Activated CD4-positive, alpha-beta memory T cell treated with anti-CD3 and anti-CD28 coated beads for 36 hours (primary cell): ENCODE measurements at regions not wholly inside any gene's neighbourhood (a gene's known extent, or its start where the extent isn't known, plus 50 kb on each side); places are given as distances from the start of the nearest gene placed in this dataset.

ENCODE experiments used
- CTCF ChIA-PET: fragments of 350-600 bp; sonication (Branson Sonifier 250); formaldehyde crosslinking; loops from one replicate; lab custom pipeline; 2021; ENCODE audit warnings: antibody characterized with exemption, inconsistent platforms; lab: Charles Lee
- POLR2A ChIA-PET: fragments of 350-600 bp; sonication (Branson Sonifier 250); formaldehyde crosslinking; loops from one replicate; lab custom pipeline; 2021; ENCODE audit warnings: antibody characterized with exemption; lab: Charles Lee
- DNase-seq: peaks from one replicate; pipeline ENCODE4 v3.0.0-alpha.2; 2020
- H3K27ac Mint-ChIP-seq: one replicate; pipeline ENCODE4 v1.8.0; 2021; ENCODE audit warnings: mixed read lengths
- H3K27me3 Mint-ChIP-seq: one replicate; pipeline ENCODE4 v1.8.0; 2021; ENCODE audit warnings: mixed read lengths
- H3K36me3 Mint-ChIP-seq: one replicate; pipeline ENCODE4 v1.8.0; 2021; ENCODE audit warnings: mixed read lengths
- H3K4me1 Mint-ChIP-seq: one replicate; pipeline ENCODE4 v1.8.0; 2021; ENCODE audit warnings: low read depth, mixed read lengths
- H3K4me3 Mint-ChIP-seq: one replicate; pipeline ENCODE4 v1.8.0; 2021; ENCODE audit warnings: mild to moderate bottlenecking, mixed read lengths
- H3K9me3 Mint-ChIP-seq: one replicate; pipeline ENCODE4 v1.8.0; 2021; ENCODE audit warnings: mixed read lengths
- intact Hi-C: fragments of 100-400 bp; cut with micrococcal nuclease; formaldehyde crosslinking; loops from one replicate; pipeline ENCODE4 v1.15.1; 2023

DNA sequence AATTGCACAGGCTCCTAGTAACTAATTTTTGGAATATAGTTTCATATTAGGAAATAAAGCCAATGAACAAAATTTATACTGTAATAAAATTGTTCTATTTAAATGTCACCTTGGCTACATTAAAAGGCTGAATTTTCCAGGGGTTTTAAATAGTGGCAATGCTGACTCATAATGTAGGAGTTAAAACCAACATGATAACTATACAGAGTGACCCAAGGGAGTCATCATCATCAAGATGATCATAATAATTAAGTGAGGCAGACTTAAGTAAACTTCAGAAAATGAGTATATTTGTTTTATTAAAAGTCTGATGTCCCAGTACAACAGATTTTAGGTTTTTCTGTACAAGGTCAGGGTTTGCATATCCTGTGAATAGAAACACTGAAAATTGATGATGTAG, 183.4 kb downstream of the PLPPR4 start:
- no peak overlapping the region for H3K4me3 Mint-ChIP-seq
- ChIA-PET POLR2A (no interaction called here), CTCF (no interaction called here)
- H3K4me1 Mint-ChIP-seq, result no peaks in the 10 kb centered on the region
- DNase-seq, result no peak
- H3K27ac Mint-ChIP-seq, result no peak overlapping the region
- intact Hi-C loops, result no loop called here
- H3K36me3 Mint-ChIP-seq, result no peaks in the 10 kb centered on the region
- H3K27me3 Mint-ChIP-seq, result peaks cover 2% of the 10 kb centered on the region
- H3K9me3 Mint-ChIP-seq, result no peaks in the 10 kb centered on the region

DNA sequence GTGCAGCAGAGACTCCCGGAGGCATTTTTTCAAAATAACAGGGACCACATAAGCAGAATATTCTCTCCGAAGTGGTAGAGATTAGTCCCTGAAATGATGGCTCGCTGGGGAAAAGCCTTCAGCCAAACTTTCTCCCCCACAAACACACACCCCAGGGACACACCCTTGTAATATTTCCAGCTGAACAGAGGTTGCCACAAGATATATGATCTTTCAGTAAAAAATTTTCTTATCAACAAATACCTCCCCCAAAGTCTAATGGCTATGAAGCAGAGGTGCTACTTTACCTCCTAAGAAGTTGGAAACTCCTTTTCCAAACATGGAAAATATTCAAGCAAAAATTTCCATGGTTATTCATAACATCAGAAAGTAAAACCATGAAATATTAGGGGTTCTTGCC, 190.2 kb upstream of the PALMD start:
- Mint-ChIP-seq H3K27ac (no peak overlapping the region), H3K27me3 (no peaks in the 10 kb centered on the region), H3K9me3 (no peaks in the 10 kb centered on the region), H3K4me3 (no peak overlapping the region), H3K36me3 (no peaks in the 10 kb centered on the region), H3K4me1 (no peaks in the 10 kb centered on the region)
- CTCF ChIA-PET, result no interaction called here
- DNase-seq, result no peak
- intact Hi-C loops, result no loop called here
- POLR2A ChIA-PET, result no interaction called here

DNA sequence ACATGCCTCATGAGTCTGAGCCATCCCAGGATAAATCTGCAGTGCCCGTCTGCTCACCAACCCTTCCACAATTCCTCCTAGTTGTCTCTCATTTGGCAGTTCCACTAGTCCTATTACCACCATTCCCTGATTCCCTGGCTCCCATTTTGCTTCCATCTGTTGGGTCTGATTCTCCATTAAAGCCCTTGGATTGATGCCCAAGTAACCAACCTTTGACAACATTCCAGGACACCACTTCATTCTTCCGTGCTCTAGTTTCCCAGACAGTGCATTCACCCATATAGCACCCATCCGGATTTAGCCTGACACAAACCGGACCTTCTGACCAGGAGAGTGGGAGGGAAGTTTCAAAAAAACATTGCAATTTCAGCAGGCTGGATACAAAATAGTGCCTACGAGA, 189.4 kb upstream of the PALMD start:
- Mint-ChIP-seq H3K27ac (no peak overlapping the region), H3K9me3 (no peaks in the 10 kb centered on the region), H3K27me3 (no peaks in the 10 kb centered on the region), H3K4me3 (no peak overlapping the region), H3K4me1 (no peaks in the 10 kb centered on the region), H3K36me3 (no peaks in the 10 kb centered on the region)
- POLR2A ChIA-PET, result no interaction called here
- CTCF ChIA-PET, result no interaction called here
- no peak for DNase-seq
- intact Hi-C loops, result no loop called here

DNA sequence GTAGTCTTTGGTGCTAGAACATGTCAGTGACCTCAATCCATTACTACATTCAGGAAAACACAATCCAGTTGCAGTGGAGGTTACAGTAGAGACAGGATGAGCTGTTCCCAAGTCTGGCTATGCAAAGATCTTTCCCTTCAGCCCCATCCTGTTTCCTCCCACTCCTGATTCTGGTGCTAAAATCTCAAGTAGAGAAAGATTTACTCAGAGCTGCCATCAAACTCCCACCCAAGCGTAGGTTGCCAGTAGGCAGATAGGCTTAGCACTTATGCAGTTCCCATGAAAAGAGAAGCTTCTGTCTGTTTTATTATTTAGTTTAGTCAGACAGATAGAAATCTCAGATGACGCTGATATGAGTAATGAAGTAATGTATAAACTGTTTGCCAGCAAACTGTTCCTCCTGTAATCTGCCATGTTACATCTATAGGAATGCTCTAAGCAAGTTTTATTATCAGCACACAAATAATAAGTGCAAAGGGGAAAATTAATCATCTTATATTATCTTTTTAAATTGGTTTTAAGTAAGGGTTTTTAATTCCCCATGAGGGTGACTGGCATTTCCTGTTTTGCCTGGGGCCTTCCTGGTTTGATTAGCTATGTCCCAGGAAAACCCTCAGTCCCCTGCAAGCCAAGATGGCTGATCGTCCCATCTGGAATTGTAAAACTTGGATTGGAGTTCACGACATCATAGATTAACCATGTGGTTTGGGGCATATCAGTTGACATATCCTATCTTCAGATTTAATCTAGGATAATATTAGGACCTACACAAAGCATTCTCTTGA, 188.3 kb upstream of the PALMD start:
- H3K4me3 Mint-ChIP-seq, result no peak overlapping the region
- H3K9me3 Mint-ChIP-seq, result no peaks in the 10 kb centered on the region
- intact Hi-C loops, result no loop called here
- ChIA-PET CTCF (interaction anchor here (1.0 kb wide), 1 partner anchor 31 kb away, joined by 3 read pairs; no protein-coding TSS in a partner anchor), POLR2A (no interaction called here)
- no peak for DNase-seq
- H3K36me3 Mint-ChIP-seq, result no peaks in the 10 kb centered on the region
- no peaks in the 10 kb centered on the region for H3K4me1 Mint-ChIP-seq
- H3K27me3 Mint-ChIP-seq, result no peaks in the 10 kb centered on the region
- no peak overlapping the region for H3K27ac Mint-ChIP-seq

DNA sequence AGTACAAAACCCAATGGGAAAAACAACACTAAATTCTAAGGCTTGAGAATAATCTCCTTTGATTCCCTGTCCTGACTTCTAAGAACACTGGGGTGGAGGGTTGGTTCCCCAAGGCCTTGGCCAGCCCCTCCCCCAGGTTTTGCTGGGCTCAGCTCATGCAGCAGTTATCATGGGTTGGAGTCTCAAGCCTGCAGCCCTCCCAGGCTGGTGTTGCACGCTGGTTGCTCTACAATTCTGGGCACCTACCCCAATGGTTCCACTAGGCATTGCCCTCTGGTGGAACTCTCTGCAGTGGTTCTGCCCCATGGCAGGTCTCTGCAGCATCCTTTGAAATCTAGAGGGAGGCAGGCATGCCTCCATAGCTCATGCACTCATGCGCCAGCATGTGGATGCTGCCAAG, 184.4 kb upstream of the PALMD start:
- CTCF ChIA-PET, result no interaction called here
- intact Hi-C loops, result no loop called here
- no peak overlapping the region for H3K27ac Mint-ChIP-seq
- no peaks in the 10 kb centered on the region for H3K4me1 Mint-ChIP-seq
- no peak for DNase-seq
- no peaks in the 10 kb centered on the region for H3K9me3 Mint-ChIP-seq
- no peak overlapping the region for H3K4me3 Mint-ChIP-seq
- POLR2A ChIA-PET, result no interaction called here
- no peaks in the 10 kb centered on the region for H3K36me3 Mint-ChIP-seq
- H3K27me3 Mint-ChIP-seq, result no peaks in the 10 kb centered on the region

DNA sequence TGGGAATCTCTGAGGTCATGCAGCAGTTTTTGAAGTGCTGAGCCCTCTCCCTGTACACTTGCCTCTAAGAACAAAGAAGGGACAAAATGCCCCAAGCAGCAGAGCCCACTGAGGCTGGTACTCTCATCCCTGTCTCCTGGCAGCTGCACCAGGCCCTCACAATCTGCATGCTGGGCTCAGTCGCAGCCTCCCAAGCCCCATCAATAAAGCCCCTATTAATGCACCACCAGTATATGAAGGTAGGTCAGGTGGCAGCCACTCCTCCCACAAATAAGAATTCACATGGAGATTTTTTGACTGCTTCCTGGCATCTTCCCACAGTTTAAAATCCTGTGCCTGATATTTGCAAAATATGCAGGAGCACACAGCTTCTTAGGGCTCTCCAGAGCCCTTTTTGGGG, 181.2 kb upstream of the PALMD start:
- POLR2A ChIA-PET, result no interaction called here
- H3K27ac Mint-ChIP-seq, result no peak overlapping the region
- CTCF ChIA-PET, result interaction anchor here (0.7 kb wide), 1 partner anchor 15 kb away, joined by 3 read pairs; no protein-coding TSS in a partner anchor
- no peaks in the 10 kb centered on the region for H3K4me1 Mint-ChIP-seq
- H3K4me3 Mint-ChIP-seq, result no peak overlapping the region
- DNase-seq, result no peak
- intact Hi-C loops, result no loop called here
- H3K9me3 Mint-ChIP-seq, result no peaks in the 10 kb centered on the region
- no peaks in the 10 kb centered on the region for H3K36me3 Mint-ChIP-seq
- H3K27me3 Mint-ChIP-seq, result no peaks in the 10 kb centered on the region

DNA sequence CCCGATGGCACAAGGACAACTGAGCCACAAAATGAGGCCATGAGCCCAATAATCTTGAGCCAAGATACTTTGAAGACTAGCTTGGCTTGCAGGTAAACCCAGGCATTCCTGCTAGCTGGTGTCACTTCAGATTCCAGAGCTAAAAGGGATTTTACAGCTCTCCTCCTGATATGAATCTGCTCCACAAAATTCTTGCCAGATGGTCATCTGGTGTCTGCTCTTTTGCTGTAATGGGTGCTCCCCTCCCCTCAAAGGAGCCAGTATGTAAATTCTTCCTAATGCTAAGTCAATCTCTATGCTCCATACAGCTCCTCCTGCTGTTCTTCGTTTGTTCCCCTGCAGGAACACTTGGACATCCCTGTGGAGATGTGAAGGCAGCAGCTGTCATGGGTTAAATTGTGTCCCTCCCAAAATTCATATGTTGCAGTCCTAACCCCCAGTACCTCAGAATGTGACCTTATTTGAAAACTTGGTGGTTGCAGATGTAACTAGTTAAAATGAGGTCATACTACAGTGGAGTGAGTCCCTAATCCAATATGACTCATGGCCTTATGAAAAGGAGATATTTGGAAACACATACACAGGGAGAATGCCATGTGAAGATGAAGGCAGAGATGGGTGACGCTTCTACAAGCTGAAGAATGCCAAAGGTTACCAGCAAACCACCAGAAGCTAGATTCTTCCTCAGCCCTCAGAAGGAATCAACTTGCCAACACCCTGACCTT, 180.6 kb upstream of the PALMD start:
- DNase-seq, result no peak
- H3K27ac Mint-ChIP-seq, result no peak overlapping the region
- H3K36me3 Mint-ChIP-seq, result no peaks in the 10 kb centered on the region
- no peaks in the 10 kb centered on the region for H3K27me3 Mint-ChIP-seq
- CTCF ChIA-PET, result interaction anchor here (0.7 kb wide), 1 partner anchor 15 kb away, joined by 3 read pairs; no protein-coding TSS in a partner anchor
- no peaks in the 10 kb centered on the region for H3K9me3 Mint-ChIP-seq
- POLR2A ChIA-PET, result no interaction called here
- intact Hi-C loops, result no loop called here
- no peaks in the 10 kb centered on the region for H3K4me1 Mint-ChIP-seq
- H3K4me3 Mint-ChIP-seq, result no peak overlapping the region

DNA sequence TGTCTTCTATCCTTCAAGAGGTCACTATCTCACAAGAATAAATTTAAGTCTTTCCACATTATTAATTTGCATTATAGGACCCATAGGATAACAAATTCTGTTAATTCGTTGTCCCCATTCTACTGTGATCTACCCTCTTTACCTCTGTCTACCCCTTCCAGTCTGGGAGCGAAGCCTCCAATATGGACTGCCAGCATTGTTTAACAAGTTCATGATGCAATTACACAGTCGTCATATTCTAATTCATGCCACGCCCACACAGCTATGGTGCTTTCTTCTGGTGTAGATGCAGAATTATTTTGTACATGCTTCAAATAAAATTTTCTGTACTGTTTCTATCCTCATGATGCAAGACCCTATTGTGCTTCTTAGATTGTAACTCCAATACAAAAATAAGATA, 178.3 kb upstream of the PALMD start:
- CTCF ChIA-PET, result interaction anchor here (2.7 kb wide), 1 partner anchor 14 kb away, joined by 6 read pairs; no protein-coding TSS in a partner anchor

DNA sequence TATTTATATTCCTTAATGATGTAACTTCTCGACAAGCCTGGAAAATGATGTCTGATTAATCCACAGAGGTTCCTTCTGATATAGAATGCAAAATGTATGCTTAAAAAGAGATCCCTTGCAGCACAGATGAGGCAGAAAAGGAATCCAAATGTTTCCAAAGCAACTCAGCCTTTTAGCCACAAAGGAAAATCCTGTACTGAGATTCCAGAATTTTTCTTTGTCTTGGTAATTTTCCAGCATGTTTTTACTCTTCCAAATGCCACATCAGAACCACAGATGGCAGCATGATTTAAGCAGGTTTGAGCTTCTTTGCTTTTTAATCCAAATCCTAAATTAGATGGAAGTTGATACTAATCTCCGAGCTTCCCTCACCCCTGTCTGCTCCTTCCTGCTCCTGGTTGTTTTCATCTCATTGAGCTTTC, 176.4 kb upstream of the PALMD start:
- ChIA-PET POLR2A (no interaction called here), CTCF (interaction anchor here (1.0 to 2.7 kb wide), 2 partner anchors 11 to 12 kb away, joined by 3 to 6 read pairs; no protein-coding TSS in a partner anchor)
- H3K4me3 Mint-ChIP-seq, result no peak overlapping the region

More for the DNA sequence above, 178.3 kb upstream of the PALMD start:
- Mint-ChIP-seq H3K9me3 (no peaks in the 10 kb centered on the region), H3K4me1 (no peaks in the 10 kb centered on the region), H3K36me3 (no peaks in the 10 kb centered on the region), H3K27me3 (no peaks in the 10 kb centered on the region), H3K4me3 (no peak overlapping the region), H3K27ac (no peak overlapping the region)
- POLR2A ChIA-PET, result no interaction called here
- intact Hi-C loops, result no loop called here
- DNase-seq, result no peak

DNA sequence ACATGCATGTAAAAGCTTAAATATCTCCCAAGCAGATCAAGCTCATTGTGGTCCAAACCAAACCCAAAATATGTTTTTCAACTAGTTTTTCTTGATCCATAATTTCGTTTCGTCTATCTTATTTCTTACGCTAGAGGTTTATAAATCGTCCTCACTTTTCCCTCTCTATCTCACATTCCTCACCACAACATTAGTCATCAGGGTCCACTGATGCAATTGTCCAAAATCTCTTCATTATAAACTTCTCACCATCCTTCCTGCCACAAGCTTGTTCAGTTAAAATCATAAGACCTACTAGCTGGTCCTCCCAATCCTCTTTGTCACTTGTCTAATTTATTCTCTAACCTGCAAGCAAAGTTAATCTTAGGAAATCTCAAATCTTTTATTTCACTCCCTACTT, 173.0 kb upstream of the PALMD start:
- POLR2A ChIA-PET, result no interaction called here
- no peaks in the 10 kb centered on the region for H3K9me3 Mint-ChIP-seq
- H3K4me3 Mint-ChIP-seq, result no peak overlapping the region
- no peaks in the 10 kb centered on the region for H3K36me3 Mint-ChIP-seq
- H3K4me1 Mint-ChIP-seq, result no peaks in the 10 kb centered on the region
- no peak for DNase-seq
- no peaks in the 10 kb centered on the region for H3K27me3 Mint-ChIP-seq
- no peak overlapping the region for H3K27ac Mint-ChIP-seq
- intact Hi-C loops, result no loop called here
- CTCF ChIA-PET, result interaction anchor here (0.7 to 1.2 kb wide), 2 partner anchors 9 to 292 kb away, joined by 3 to 5 read pairs; no protein-coding TSS in a partner anchor

More for the DNA sequence above, 176.4 kb upstream of the PALMD start:
- no peak for DNase-seq
- intact Hi-C loops, result no loop called here
- H3K27me3 Mint-ChIP-seq, result no peaks in the 10 kb centered on the region
- H3K4me1 Mint-ChIP-seq, result no peaks in the 10 kb centered on the region
- H3K9me3 Mint-ChIP-seq, result no peaks in the 10 kb centered on the region
- H3K36me3 Mint-ChIP-seq, result no peaks in the 10 kb centered on the region
- H3K27ac Mint-ChIP-seq, result no peak overlapping the region

DNA sequence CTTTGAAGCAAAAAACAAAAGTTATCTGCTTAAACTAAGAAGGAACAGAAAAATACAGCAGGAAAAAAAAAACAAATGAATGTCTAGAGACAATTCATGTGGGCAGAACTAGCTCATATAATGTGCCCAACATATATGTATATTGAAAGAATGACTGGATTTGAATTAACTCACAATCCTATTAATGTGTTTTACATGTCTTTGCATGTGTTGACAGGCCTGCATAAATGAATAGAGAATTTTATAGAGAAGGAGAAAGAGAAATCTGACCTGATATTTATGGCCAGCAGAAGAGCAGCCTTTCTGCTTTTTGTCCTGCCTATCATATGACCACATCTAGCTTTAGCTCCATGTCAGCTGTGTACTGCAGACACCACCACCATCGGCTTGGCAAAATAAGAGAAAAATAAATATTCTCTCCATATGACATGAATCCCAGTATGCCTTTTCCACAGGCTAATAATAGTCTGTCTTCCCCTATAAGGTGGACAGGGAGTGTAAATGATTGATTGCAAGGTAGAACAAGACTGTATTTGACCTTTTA, 171.5 kb upstream of the PALMD start:
- CTCF ChIA-PET, result no interaction called here
- intact Hi-C loops, result no loop called here

DNA sequence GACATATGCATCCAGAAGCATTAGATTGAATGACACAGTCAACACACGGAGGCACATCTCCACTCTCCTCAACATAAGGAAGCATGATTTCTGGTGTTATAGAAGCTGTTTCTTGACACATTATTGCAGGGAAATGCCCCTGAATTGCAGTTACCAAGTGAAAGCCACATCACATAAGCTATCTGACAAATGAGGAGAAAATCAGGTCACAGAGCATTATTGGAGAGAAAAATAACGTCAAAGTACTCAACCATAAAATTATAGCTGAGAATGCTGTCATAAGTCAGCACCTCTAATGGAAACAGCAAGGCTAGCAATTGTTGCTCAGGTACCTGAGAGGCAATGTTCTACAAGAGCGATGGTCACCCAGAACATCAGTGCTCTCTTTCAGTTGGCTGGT, 169.9 kb upstream of the PALMD start:
- ChIA-PET POLR2A (no interaction called here), CTCF (no interaction called here)
- Mint-ChIP-seq H3K9me3 (no peaks in the 10 kb centered on the region), H3K27me3 (peaks cover 2% of the 10 kb centered on the region), H3K4me3 (no peak overlapping the region), H3K27ac (no peak overlapping the region), H3K36me3 (no peaks in the 10 kb centered on the region), H3K4me1 (no peaks in the 10 kb centered on the region)
- intact Hi-C loops, result no loop called here
- no peak for DNase-seq

More for the DNA sequence above, 171.5 kb upstream of the PALMD start:
- Mint-ChIP-seq H3K4me1 (no peaks in the 10 kb centered on the region), H3K27me3 (no peaks in the 10 kb centered on the region), H3K36me3 (no peaks in the 10 kb centered on the region), H3K27ac (no peak overlapping the region), H3K4me3 (no peak overlapping the region), H3K9me3 (no peaks in the 10 kb centered on the region)
- POLR2A ChIA-PET, result no interaction called here
- DNase-seq, result no peak
